T-helper 2 cell treated with Interferon-gamma antibody and Interleukin-4, amounts not matched to agents 5 μg/mL and 100 μg/mL, for 36 hours (primary cell): ENCODE measurements at regions not wholly inside any gene's neighbourhood (a gene's known extent, or its start where the extent isn't known, plus 50 kb on each side); places are given as distances from the start of the nearest gene placed in this dataset.

Experiments
- DNase-seq: peaks from one replicate; pipeline ENCODE4 v3.0.0; 2021; ENCODE audit warnings: low spot score
- H3K27ac Mint-ChIP-seq: one replicate; pipeline ENCODE4 v1.8.0; 2021; ENCODE audit warnings: mild to moderate bottlenecking, mixed read lengths
- H3K27me3 Mint-ChIP-seq: one replicate; pipeline ENCODE4 v1.8.0; 2021; ENCODE audit warnings: low read depth, mixed read lengths
- H3K36me3 Mint-ChIP-seq: one replicate; pipeline ENCODE4 v1.8.0; 2021; ENCODE audit warnings: low read depth, mixed read lengths
- H3K4me1 Mint-ChIP-seq: one replicate; pipeline ENCODE4 v1.8.0; 2021; ENCODE audit warnings: low read depth, mixed read lengths
- H3K4me3 Mint-ChIP-seq: one replicate; pipeline ENCODE4 v1.8.0; 2022; ENCODE audit warnings: mild to moderate bottlenecking, moderate library complexity, mixed read lengths
- H3K9me3 Mint-ChIP-seq: one replicate; pipeline ENCODE4 v1.8.0; 2021; ENCODE audit warnings: mixed read lengths

GRCh38 chr6:113146878-113147277 is 710.3 kb upstream of the MARCKS start:
- Mint-ChIP-seq H3K27me3 (no peaks in the 10 kb centered on the region), H3K27ac (no peak overlapping the region), H3K4me1 (no peaks in the 10 kb centered on the region), H3K36me3 (no peaks in the 10 kb centered on the region), H3K9me3 (no peaks in the 10 kb centered on the region), H3K4me3 (no peak overlapping the region)
- DNase-seq, result no peak

GRCh38 chr6:113147544-113147943 is 709.6 kb upstream of the MARCKS start:
- Mint-ChIP-seq H3K9me3 (no peaks in the 10 kb centered on the region), H3K4me1 (no peaks in the 10 kb centered on the region), H3K27ac (no peak overlapping the region), H3K27me3 (no peaks in the 10 kb centered on the region), H3K36me3 (no peaks in the 10 kb centered on the region), H3K4me3 (no peak overlapping the region)
- no peak for DNase-seq

DNA sequence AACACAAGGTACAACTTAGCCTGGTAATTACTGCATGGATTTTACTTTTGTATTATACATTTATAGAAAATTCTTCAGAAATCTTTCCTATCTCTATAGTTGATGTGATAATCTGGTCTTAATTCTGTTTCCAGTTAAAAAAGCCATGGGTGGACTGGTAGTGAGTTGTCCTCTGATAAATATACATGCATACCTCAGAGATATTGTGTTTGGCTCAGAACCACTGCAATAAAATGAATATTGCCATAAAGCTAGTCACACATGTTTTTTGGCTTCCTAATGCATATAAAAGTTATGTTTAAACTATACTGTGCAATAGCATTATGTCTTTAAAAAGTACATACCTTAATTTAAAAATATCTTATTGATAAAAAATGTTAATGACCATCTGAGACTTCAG is 708.6 kb upstream of the MARCKS start:
- no peaks in the 10 kb centered on the region for H3K36me3 Mint-ChIP-seq
- no peak overlapping the region for H3K4me3 Mint-ChIP-seq
- no peaks in the 10 kb centered on the region for H3K9me3 Mint-ChIP-seq
- no peak for DNase-seq
- H3K27ac Mint-ChIP-seq, result no peak overlapping the region
- no peaks in the 10 kb centered on the region for H3K27me3 Mint-ChIP-seq
- no peaks in the 10 kb centered on the region for H3K4me1 Mint-ChIP-seq

DNA sequence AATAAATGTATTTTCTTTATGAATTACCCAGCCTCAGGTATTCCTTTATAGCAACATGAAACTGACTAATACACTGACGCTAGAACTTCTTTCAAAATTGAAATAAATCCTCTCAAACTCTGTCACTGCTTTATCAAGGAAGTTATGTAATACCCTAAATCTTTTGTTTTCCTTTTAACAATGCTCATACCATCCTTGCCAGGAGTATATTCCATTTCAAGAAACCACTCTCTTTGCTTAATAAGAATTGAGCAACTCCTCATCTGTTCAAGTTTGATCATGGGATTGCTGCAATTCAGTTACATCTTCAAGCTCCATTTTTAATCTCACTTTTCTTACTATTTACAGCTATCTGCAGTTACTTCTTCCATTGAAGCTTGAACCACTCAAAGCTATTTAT is 707.6 kb upstream of the MARCKS start:
- no peak for DNase-seq
- Mint-ChIP-seq H3K4me3 (no peak overlapping the region), H3K27me3 (no peaks in the 10 kb centered on the region), H3K4me1 (no peaks in the 10 kb centered on the region), H3K9me3 (no peaks in the 10 kb centered on the region), H3K36me3 (no peaks in the 10 kb centered on the region), H3K27ac (no peak overlapping the region)

DNA sequence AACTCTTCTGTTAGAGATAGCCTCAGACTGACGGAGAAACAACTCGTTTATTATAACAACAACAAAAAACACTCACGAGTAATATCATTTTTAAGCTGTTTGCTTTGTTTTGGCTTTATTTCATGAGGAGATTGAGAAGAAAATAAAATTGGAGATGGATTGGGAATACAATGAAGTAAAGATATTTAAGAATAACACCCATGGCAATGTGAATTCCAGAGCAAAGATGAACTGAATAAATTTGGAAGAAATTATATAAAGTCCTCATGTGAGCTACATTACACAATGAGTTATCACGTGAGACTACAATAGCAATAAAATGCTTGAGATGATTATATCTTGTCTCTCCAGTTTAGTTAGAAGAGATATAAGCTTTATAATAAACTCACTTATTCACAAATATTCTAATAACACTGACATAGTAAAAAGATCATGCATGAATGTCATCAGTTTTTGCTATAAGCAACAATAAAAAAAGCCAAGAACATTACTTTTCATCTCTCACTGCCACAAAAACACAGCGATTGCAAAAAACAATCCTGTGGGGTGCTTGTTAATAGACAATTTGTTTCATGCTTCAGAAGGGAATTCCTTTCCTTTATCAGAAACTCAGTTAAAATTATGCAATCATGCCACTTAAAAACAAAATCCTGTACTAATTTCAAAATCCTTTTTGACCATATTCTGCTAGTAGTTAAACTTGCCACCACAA is 696.7 kb upstream of the MARCKS start:
- no peaks in the 10 kb centered on the region for H3K36me3 Mint-ChIP-seq
- H3K9me3 Mint-ChIP-seq, result no peaks in the 10 kb centered on the region
- H3K4me3 Mint-ChIP-seq, result no peak overlapping the region
- H3K27me3 Mint-ChIP-seq, result no peaks in the 10 kb centered on the region
- H3K27ac Mint-ChIP-seq, result no peak overlapping the region
- no peaks in the 10 kb centered on the region for H3K4me1 Mint-ChIP-seq
- DNase-seq, result no peak

GRCh38 chr6:113161018-113161315 is 696.2 kb upstream of the MARCKS start:
- Mint-ChIP-seq H3K9me3 (no peaks in the 10 kb centered on the region), H3K4me1 (no peaks in the 10 kb centered on the region), H3K27me3 (no peaks in the 10 kb centered on the region), H3K36me3 (no peaks in the 10 kb centered on the region), H3K4me3 (no peak overlapping the region), H3K27ac (no peak overlapping the region)
- no peak for DNase-seq

GRCh38 chr6:113162739-113163138 is 694.4 kb upstream of the MARCKS start:
- Mint-ChIP-seq H3K9me3 (no peaks in the 10 kb centered on the region), H3K27me3 (no peaks in the 10 kb centered on the region), H3K4me1 (no peaks in the 10 kb centered on the region), H3K4me3 (no peak overlapping the region), H3K36me3 (no peaks in the 10 kb centered on the region), H3K27ac (no peak overlapping the region)
- DNase-seq, result no peak

GRCh38 chr6:113168057-113168456 is 689.1 kb upstream of the MARCKS start:
- no peak overlapping the region for H3K27ac Mint-ChIP-seq
- H3K9me3 Mint-ChIP-seq, result peaks cover 3% of the 10 kb centered on the region
- no peaks in the 10 kb centered on the region for H3K27me3 Mint-ChIP-seq

DNA sequence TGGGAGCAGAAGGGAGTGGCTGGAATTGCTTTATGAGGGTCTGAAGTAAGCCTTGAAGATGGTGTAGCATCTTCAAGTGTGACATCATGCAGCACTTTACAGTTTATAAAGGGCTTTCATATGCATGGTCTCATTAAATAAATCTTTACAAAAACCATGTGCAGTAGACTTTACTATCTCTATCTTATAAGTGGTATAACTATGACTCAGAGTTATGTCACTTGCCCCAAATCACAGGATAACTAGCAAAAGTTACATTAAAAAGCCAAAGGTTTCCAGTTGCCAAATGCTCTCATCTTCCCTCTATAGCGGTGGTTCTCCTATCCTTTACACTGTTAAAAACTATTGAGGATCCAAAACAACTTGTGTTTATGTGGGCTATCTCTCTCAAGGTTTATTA is 687.7 kb upstream of the MARCKS start:
- no peak for DNase-seq
- Mint-ChIP-seq H3K27ac (no peak overlapping the region), H3K27me3 (no peaks in the 10 kb centered on the region), H3K4me3 (no peak overlapping the region), H3K9me3 (peaks cover 3% of the 10 kb centered on the region), H3K36me3 (no peaks in the 10 kb centered on the region), H3K4me1 (no peaks in the 10 kb centered on the region)

More at GRCh38 chr6:113168057-113168456, 689.1 kb upstream of the MARCKS start:
- no peak for DNase-seq
- no peak overlapping the region for H3K4me3 Mint-ChIP-seq
- H3K4me1 Mint-ChIP-seq, result no peaks in the 10 kb centered on the region
- H3K36me3 Mint-ChIP-seq, result no peaks in the 10 kb centered on the region

DNA sequence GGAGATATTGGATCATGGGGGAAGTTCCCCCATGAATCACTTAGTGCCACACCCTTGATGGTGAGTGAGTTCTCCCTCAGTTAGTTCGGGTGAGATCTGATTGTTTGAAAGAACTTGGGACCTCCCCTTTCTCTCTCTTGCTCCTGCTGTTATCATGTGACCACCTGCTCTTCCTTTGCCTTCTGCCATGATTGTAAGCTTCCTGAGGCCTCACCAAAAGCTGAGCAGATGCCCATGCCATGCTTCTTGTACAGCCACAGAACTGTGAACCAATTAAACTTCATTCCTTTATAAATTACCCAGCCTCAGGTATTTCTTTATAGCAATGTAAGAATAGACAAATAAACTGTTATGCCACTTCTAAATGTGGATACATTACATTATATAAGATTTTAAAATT is 686.7 kb upstream of the MARCKS start:
- Mint-ChIP-seq H3K9me3 (peaks cover 3% of the 10 kb centered on the region), H3K4me3 (no peak overlapping the region), H3K4me1 (no peaks in the 10 kb centered on the region), H3K27me3 (no peaks in the 10 kb centered on the region), H3K27ac (no peak overlapping the region), H3K36me3 (no peaks in the 10 kb centered on the region)
- DNase-seq, result no peak

DNA sequence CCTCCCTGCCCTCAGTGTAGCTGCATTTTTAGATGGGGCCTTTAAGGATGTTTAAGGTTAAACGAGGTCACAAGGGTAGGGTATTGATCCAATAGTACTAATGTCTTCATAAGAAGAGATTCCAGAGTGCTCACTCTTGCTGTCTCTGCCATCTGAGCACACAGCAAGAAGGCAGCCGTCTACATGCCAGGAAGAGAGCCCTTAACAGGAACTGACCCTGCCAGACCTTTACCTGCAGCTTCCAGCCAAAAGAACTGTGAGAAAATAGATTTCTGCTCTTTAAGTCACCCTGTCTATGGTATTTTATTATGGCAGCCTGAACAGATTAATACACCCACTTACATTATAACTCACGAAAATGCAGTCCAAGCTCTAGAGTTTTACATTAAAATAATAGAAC is 685.3 kb upstream of the MARCKS start:
- H3K9me3 Mint-ChIP-seq, result peaks cover 3% of the 10 kb centered on the region
- no peak overlapping the region for H3K4me3 Mint-ChIP-seq
- no peak for DNase-seq
- H3K4me1 Mint-ChIP-seq, result no peaks in the 10 kb centered on the region
- no peak overlapping the region for H3K27ac Mint-ChIP-seq
- H3K36me3 Mint-ChIP-seq, result no peaks in the 10 kb centered on the region
- H3K27me3 Mint-ChIP-seq, result no peaks in the 10 kb centered on the region

DNA sequence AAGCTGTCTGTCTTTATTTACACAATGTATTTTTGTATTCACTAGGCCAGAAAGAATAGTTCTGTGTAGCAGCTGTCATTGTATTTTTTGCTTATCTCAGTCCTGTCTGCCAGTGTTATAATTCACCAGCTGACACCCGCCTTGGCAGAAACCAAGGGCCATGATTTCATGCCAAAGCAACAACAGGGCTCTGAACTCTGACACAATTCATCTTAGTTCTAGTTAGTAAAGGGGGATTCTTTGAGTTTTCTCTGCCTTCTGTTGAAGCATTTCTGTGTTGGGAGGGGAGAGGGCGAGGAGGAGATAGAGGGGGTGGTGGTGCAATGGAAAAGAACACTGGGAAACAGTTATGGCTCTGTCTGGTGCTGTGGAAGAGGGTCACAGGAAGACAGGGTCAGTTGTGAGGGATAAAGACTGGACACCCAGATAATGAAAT is 684.6 kb upstream of the MARCKS start:
- Mint-ChIP-seq H3K27me3 (no peaks in the 10 kb centered on the region), H3K9me3 (peaks cover 3% of the 10 kb centered on the region), H3K4me1 (no peaks in the 10 kb centered on the region), H3K27ac (no peak overlapping the region), H3K36me3 (no peaks in the 10 kb centered on the region), H3K4me3 (no peak overlapping the region)
- no peak for DNase-seq

DNA sequence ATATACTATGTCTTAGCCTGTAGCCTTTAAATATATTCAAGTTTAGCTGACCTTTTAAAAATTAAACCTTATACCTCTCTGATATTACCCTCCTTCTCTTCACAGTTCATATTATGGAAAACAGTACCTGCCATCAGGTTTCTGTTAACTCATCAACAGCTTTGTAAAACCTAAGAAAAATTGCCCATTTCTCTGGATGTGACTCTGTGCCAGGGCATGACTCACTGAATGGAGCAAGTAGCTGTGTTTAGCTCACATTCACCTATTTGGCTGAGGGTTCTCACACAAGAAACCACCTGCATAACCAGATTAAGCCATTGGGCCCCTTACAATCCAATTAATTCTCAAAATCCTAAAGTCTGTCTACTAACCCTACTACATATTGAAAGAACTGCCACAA is 678.8 kb upstream of the MARCKS start:
- Mint-ChIP-seq H3K4me3 (no peak overlapping the region), H3K9me3 (no peaks in the 10 kb centered on the region), H3K36me3 (no peaks in the 10 kb centered on the region), H3K27ac (no peak overlapping the region), H3K27me3 (no peaks in the 10 kb centered on the region), H3K4me1 (no peaks in the 10 kb centered on the region)
- no peak for DNase-seq

DNA sequence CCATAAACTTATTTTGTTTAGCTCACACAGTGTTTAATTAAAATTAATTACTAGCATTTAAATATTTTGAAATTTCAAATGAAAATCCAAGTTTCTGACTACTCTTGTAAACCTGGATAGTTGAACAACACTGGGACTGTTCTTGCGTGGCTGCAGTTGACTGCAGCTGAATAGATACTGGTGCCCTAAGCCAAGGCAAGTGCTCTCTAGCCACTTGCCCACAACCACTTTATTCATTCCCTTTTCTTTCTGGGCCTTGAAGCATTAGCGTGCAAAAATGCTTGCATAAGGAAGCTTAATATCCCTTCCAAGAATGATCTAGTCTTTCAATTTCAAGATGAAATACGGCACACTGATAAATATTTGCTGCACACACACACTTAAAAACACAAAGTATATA is 676.0 kb upstream of the MARCKS start:
- H3K4me1 Mint-ChIP-seq, result no peaks in the 10 kb centered on the region
- no peaks in the 10 kb centered on the region for H3K27me3 Mint-ChIP-seq
- no peak overlapping the region for H3K27ac Mint-ChIP-seq

GRCh38 chr6:113182370-113183141 is 674.6 kb upstream of the MARCKS start:
- H3K27ac Mint-ChIP-seq, result no peak overlapping the region
- H3K4me1 Mint-ChIP-seq, result no peaks in the 10 kb centered on the region
- no peak for DNase-seq
- no peak overlapping the region for H3K4me3 Mint-ChIP-seq
- H3K9me3 Mint-ChIP-seq, result no peaks in the 10 kb centered on the region
- no peaks in the 10 kb centered on the region for H3K36me3 Mint-ChIP-seq
- H3K27me3 Mint-ChIP-seq, result no peaks in the 10 kb centered on the region

More for the DNA sequence above, 676.0 kb upstream of the MARCKS start:
- DNase-seq, result no peak
- Mint-ChIP-seq H3K36me3 (no peaks in the 10 kb centered on the region), H3K4me3 (no peak overlapping the region), H3K9me3 (no peaks in the 10 kb centered on the region)
